Kidney tubule cell (primary cell): ENCODE measurements at regions not wholly inside any gene's neighbourhood (a gene's known extent, or its start where the extent isn't known, plus 50 kb on each side); places are given as distances from the start of the nearest gene placed in this dataset.
A peak's percentile ranks its signal among the peaks of the same experiment; 100 is the strongest.

Experiments used
- DNase-seq: peaks from one replicate; pipeline ENCODE4 v3.0.0-alpha.2; 2018; ENCODE audit warnings: low spot score

- DNase-seq: no peak
Measured at GRCh38 chr14:51546099-51546498, 105.6 kb upstream of the FRMD6 start.

DNA sequence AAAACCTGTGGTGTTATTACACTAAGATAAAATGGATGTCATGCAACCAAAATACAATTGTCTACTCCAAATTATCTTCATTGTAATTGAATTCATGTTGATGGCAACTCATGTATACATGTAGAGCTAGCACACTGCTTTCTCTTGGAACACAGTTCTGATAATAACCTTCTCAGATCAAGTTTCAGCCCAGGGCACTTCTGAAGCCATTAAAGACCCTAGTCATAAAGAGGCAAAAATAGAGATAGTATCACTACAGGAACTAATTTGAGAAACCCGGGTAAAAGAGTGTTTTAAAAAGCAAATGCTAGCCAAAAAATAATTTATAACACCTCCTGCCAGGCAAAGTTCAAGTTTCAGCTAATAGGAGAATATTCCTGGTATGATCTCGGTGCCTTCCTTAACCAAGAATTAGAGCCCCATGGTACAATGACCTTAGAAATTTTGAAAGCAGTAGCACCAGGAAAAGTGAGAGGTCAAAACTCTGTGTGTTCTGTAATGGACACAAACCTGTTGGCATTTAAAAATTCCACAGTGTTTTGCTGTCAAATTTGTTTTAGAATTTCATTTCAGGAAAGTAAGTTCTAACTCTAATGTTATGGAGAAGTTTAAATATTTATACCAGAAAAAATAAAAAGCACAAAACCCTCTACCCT is 105.0 kb upstream of the FRMD6 start:
- DNase-seq: no peak

DNA sequence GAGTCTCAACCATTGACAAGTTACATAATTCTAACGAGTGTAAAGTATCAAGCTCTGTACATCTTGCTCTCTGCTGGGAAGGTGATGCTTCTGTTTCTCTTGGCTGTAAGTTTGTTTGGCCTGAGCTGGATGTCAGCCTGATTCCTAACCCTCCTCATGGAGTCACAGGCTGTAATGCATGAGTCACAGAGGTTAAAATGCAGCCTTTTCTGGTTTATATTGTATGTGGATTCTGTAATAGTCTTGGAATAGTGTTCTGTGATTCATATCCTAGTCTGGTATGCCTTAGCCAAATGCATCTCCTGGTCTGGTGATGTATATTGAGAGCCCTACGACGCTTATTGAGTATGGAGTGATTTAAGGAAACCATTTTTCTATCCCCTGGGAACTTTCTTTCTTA is 104.5 kb upstream of the FRMD6 start:
- DNase-seq: peak; percentile 98

GRCh38 chr14:51547701-51548100 is 104.0 kb upstream of the FRMD6 start:
- no peak for DNase-seq

- DNase-seq: no peak
Measured at GRCh38 chr14:51548187-51548586, 103.5 kb upstream of the FRMD6 start.

DNA sequence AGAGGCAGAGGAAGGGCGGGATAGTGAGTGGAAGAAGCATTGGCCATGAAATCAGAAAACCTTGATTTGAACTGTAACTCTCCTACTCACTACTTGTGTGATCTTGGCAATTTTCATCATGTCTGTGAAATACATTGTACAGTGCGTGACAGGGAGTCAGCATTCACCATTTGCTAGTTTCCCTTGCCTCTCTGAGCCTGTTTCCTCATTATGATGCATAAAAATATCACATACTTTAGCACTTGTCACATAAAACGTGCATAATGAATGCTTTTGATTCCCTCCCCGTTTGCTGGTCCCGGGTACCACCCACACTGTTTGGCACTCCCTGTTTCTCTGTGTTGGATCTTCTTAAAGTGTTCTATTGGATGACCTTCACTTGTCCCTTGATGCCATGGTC is 101.1 kb upstream of the FRMD6 start:
- DNase-seq: no peak

GRCh38 chr14:51552275-51552674 is 99.4 kb upstream of the FRMD6 start:
- DNase-seq: no peak

GRCh38 chr14:51552768-51553404 is 98.8 kb upstream of the FRMD6 start:
- peak; percentile 90 for DNase-seq

- peak; percentile 98 for DNase-seq
Measured at GRCh38 chr14:51554339-51554920, 97.3 kb upstream of the FRMD6 start.

DNA sequence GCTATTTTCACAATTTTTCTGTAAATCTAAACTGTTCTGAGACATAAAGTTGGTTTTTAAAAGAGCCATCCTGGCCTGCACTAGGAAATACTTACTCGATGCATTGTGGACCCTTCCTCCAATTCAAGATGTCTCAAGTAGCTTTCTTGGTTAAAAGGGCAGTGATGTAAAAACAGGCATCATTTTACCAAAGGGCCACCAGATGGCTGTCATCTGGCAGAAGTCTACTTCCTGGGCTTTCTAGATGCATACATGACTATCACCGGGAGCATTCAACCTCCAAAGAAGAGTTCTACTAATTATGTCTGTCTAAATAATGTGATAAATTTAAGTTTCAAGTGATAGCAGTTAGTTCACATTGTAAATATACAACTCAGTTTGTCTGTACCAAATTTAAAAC is 96.8 kb upstream of the FRMD6 start:
- DNase-seq: peak; percentile 68

DNA sequence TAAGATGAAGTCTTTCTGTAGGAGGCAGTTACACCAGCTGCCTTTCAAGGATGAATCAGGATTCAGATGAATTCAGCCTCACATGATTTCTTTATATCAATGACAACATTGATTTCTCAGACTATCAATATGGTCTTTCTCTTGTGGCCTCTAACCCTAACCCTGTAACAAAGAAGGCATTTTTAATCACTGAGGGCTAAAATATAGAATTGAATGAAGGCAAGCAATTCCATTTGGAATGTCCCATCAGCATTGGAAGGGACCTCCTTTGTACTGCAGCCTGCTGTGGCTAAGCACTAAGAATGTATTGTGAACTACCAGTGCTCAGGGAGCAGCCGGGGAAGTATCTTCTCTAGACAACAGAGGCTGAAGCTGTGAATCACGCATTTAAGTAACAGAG is 90.6 kb upstream of the FRMD6 start:
- no peak for DNase-seq

DNA sequence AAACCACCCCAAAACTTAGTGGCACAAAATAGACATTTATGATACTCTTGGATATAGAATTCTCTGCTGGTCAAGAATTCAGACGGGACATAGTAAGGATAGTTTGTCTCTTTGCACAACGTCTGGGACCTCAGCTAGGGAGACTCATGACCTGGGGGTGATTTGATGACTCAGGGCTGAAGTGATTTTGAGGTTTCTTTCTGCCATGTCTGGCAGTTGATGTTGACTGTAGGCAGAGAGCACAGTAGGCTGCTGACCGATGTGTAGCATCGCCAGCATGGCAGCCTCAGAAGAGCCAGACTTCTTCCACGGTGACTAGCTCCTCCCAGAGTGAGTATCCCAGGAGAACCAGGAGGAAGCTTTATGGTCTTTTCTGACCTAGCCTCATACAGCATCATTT is 88.9 kb upstream of the FRMD6 start:
- DNase-seq: peak; percentile 64

- DNase-seq: no peak
Measured at GRCh38 chr14:51563560-51563959, 88.2 kb upstream of the FRMD6 start.

DNA sequence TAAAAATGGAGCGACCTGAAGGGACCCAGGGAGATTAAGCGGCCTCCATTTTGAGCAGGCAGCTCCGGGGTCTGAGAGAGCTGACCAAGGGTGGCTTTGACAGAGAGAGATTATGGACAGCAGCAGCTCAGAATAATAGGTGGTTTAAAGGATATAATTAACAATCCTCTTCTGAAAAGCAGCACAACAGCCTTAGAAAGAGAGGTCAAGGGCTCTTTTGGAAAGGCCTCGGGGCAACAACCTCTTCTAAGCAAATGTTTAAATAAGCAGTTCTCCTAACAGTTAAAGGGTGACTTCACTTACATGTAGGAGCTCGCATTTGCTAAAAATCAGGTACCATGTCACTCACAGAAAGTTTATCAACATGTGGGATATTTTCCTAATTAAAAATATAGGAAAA is 87.2 kb upstream of the FRMD6 start:
- no peak for DNase-seq

- peak; percentile 42 for DNase-seq
Measured at GRCh38 chr14:51564986-51565604, 86.6 kb upstream of the FRMD6 start.

- DNase-seq: no peak
Measured at GRCh38 chr14:51566831-51567582, 84.7 kb upstream of the FRMD6 start.

GRCh38 chr14:51568366-51568765 is 83.3 kb upstream of the FRMD6 start:
- DNase-seq: no peak

DNA sequence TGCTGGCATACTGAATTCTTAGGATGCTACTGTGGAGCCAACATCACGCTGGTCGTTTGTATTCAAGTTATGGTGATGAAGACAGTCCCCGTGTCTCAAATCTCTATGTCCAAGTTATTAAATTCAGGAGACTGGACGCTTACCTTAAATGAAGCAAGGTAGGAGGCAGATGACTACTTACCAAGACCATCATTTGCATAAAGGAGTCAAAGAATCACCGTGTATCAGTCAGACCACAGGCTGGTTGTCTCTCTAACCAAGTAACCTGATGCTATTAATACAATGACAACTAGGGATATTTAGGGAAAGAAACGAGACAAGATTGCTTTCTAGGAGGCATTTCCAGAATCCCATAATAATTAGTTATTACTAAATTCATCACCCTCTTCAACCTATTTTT is 78.1 kb upstream of the FRMD6 start:
- DNase-seq: no peak

- DNase-seq: no peak
Measured at GRCh38 chr14:51574009-51574408, 77.7 kb upstream of the FRMD6 start.

- DNase-seq: peak; percentile 37
Measured at GRCh38 chr14:51575349-51576116, 76.2 kb upstream of the FRMD6 start.

GRCh38 chr14:51576117-51576430 is 75.6 kb upstream of the FRMD6 start:
- DNase-seq: peak; percentile 45

DNA sequence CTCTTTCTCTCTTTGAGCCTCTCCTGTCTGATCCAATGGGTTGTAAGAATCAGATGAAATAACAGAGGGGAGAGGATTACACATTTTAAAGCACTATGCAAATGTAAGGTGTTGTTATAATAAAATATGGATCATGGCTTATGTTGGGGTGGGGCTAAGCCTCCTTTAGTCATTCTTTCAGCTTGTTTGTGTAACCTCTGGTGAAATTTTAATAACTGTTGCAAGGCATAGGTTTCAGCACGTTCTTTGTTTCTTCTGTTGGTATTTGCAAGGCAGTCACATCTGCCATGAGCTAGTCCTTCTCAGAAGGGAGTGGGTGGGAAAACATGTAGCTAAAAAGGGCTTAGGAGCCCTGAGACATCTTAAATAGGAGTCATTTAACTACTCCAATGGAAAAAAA is 74.8 kb upstream of the FRMD6 start:
- DNase-seq: no peak
